8988T (cell line): ENCODE measurements at regions not wholly inside any gene's neighbourhood (a gene's known extent, or its start where the extent isn't known, plus 50 kb on each side); places are given as distances from the start of the nearest gene placed in this dataset.
"Not testable (repeated sequence)": the region's sequence is repeated elsewhere in the genome, so short reads cannot be mapped to it uniquely, and the experiment has no call there.

Source experiments
- DNase-seq: peaks from one replicate; pipeline ENCODE4 v3.0.0; 2011

GRCh38 chr18:29982218-29982617, 1060.3 kb downstream of the DSC3 start:
- DNase-seq, result no peak

DNA sequence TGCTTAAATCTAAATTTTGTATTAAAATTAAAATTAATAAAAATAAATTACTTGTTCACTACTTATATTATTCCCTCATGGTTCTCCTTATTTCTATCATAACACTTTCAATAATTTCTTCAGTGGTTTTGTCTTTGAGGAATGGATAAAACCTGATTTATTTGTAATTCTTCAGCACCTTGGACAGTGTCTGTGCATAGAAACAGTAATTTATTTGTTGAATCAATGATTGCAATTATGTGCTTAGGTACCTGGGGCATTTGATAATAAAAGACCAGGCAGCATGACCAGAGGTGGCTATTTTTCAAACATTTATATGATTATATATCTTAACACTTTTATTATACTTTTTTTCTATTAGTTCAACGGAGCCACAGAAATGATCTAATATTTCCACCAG, 1062.7 kb downstream of the DSC3 start:
- no peak for DNase-seq

- DNase-seq, result no peak
These were observed 1072.7 kb downstream of the DSC3 start for GRCh38 chr18:29969876-29970275.

DNA sequence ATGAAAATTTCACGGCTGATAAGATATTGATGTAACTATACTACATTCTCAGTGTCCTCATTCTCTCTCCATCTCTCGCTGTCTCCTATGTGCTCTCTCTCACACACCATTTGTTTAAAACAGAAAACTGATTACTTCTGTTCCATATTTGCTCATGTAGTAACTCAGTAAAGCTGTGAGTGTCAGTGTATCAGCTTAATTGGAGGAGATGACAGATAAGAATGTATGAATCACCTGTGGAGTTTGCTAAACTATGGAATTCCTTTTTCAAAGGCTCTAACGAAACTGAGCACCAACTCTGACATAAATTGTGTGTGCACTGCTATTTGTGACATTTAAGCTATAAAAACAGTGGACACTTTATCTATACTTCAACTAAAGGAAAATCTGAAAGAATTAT, 1080.0 kb downstream of the DSC3 start:
- no peak for DNase-seq

GRCh38 chr18:29960539-29960938, 1082.0 kb downstream of the DSC3 start:
- no peak for DNase-seq

DNA sequence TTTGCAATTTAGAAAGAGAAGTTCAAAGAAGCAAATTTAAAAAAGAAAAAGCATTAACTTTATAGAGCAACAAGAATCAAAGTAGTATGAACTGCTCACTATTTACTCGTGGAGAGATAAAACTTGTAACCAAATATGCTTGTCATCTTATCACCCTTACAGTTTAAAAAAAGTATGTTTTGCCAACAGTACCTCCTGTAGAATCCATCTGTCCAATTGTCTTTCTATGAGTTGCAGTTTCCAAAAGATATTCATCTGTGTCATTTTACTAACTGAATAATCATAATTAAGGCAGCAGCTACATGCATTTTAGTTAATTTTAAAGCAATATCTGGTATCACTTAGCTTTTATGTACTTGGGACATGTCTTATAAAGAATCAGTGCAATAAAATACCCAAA, 1112.3 kb downstream of the DSC3 start:
- no peak for DNase-seq

GRCh38 chr18:29928081-29928480, 1114.5 kb downstream of the DSC3 start:
- no peak for DNase-seq

DNA sequence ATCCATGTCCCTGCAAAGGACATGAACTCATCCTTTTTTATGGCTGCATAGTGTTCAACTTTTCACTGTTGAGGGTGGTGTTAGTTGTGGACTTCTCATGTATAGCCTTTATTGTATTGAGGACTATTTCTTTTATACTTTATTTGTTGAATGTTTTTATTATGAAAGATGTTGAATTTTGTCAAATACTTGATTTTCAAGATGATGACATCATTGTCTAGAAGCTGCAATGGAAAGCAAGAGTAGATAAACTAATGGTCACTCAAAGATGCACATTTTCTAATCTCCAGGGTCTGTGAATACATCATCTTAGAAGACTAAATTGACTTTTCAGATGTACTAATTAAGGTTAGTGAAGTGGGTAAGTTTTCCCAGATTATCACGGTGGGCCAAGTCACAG, 1117.0 kb downstream of the DSC3 start:
- DNase-seq, result no peak

DNA sequence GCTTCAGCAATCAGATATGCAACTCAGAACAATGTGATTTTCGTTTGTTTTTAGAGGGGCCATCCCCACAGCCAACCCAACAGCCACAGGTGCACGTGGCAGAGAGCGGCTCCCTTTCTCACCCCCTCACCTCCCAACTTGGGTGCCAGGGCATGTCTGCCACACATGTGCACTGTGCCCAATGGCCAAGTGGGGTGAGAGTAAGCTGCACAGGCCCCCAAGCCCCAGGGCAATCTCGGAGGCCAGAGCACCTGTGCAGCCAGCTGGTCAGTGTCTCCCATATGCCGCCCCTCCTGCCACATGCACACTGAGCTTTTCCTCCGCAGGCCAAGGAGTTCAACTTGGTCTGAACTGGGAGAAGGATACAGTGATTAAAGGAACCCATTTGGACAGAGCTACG, 1130.2 kb downstream of the DSC3 start:
- no peak for DNase-seq

DNA sequence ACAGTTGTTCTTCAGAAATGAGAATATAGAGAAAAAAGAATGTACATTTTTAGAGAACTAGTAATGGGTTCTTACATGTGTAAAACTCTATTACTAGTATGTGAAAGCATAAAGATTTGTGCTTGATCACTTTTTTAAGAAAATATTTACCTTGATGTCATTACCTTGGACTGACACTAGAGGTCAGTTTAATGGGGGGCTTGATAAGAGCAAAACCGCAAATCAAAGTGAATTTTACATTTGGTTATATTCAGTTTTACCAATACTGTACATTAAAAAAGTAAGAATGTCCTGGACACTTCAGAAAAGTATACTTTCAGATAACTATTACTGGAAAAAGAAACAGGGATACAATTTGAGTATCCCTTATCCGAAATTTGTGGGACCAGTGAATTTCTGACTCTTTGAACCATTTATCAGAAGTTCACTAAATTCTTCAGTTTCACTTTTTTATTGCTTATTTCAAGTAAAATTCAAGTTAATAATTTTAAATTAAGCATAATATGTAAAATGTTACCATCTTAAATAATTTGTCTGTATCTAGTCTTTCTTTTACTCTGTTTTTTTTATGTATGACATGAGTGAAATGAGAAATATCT, 1149.5 kb downstream of the DSC3 start:
- no peak for DNase-seq

DNA sequence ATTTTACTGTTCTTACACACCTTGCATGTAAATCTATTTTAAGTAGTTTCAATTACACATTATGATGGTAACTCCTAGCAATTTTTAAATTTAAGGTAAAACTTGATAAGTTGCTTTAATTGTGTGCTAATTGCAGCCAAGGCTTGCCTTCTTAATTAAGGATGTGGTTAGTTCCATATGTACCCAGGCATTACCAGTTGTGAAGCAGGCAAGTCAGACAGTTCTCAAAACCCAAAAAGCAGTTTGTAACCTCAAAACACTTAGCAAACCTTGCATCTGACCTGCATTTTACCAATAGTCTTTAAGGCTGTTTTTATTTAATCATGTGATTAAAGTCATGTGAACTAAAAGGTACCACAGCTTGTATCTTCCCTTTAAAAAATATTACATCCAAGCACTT, 1159.4 kb downstream of the DSC3 start:
- DNase-seq, result no peak

DNA sequence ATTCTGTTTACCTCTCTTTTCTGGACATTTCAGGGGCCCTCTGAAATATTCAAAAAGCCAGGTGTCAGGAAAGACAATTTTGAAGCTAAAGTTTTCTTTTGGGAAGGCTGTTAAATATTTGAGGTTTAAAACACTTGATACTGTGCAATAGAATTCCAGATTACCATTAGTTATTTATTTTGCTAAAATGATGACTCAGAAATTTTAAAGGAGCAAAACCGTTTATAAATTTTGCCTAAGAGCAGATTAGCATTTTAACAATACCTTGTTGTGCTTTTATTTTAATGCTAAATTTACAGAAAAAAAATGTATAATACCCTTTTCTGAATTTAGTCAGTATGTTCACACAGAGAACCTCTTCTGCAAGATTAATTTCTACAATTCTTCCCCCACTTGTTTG, 1159.9 kb downstream of the DSC3 start:
- DNase-seq, result no peak

DNA sequence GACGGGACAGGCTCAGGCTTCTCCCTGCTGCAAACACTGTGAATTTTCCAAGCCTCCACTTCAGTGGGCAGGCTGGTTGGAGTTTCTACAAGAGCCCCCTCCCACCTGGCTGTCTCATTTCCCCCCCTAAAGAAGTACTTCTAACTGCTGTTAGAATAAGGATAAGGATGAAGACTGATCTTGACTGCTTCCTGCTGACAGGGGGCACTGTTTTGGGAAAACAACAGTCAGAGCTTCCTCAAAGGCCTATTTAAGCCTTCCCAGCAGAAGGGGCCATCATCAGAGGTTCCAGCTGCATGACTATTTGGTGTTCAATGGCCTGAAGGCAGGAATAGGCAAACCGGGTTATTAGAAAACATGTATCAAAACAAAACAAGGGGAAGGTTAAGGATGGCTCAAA, 1162.8 kb downstream of the DSC3 start:
- no peak for DNase-seq

GRCh38 chr18:29874519-29875098, 1167.9 kb downstream of the DSC3 start:
- DNase-seq, result no peak

- DNase-seq, result no peak
These were observed 1169.3 kb downstream of the DSC3 start for GRCh38 chr18:29873211-29873610.

DNA sequence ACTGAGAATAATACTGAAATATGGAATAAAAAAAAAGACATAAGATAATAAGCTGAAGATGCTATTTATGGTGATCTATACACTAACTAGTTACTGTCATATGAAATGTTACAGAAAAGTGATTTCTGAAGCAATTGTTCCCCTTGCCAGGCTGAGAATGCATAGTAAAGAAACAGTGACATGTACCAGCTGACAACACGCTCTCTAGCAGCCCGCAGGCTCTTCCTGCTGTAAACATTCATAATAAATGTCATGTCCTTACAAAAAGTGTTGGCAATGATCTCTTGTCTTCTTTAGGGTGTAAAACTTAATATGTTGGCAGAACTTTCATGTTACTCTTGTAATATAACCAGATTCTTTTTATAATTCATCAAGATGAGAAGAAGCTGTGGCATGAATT, 1171.3 kb downstream of the DSC3 start:
- no peak for DNase-seq

GRCh38 chr18:29862824-29863223, 1179.7 kb downstream of the DSC3 start:
- DNase-seq, result no peak

GRCh38 chr18:29855637-29856036, 1186.9 kb downstream of the DSC3 start:
- no peak for DNase-seq

- DNase-seq, result no peak
These were observed 1189.4 kb downstream of the DSC3 start for GRCh38 chr18:29853126-29853525.

DNA sequence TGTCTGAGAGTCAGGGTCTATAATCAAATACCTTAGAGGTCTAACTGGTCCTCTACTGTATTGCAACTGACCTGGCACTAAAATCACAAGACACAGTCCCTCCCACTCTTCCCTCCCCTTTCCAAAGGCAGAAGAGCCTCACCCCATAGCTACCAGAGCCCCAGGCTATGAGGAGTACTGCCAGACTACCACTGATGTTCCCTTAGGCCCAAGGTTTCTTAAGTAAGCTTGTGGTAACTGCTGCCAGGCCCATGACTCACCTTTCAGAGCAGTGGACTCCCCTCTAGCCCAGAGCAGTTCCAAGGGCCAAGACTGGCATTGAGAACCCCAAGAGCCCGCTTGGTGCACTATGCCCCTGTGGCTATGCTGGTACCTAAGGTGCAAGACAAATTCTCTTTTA, 1193.4 kb downstream of the DSC3 start:
- DNase-seq, result no peak

DNA sequence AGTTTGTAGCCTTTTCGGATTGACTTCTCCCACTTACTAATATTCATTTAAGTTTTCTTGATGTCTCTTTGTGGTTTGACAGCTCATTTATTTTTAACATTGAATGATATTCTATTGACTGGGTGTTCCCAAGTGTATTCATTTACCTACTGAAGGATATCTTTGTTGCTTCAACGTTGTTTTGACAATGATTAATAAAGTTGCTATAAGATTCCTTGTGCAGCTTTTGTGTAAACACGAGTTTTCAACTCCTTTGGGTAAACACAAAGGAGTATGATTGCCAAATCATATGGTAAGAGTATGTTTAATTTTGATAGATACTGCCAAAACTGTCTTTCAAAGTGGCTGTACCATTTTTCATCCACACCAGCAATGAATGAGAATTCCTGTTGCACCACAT, 1200.9 kb downstream of the DSC3 start:
- no peak for DNase-seq

DNA sequence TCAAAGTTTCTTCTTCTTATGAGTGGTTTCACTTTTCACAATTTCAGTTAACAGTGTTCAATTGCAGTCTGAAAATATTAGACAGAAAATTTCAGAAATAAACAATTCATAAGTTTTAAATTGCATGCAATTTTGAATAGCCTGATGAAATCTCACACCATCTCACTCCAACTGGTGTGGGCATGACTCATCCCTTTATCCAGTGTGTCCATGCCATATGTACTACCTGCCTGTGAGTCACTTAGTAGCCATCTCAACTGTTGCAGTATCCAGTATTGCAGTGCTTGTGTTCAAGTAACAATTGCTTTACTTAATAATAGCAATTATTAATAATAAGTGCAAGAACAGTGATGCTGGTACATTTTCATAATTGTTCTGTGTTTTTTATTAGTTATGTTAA, 1202.5 kb downstream of the DSC3 start:
- DNase-seq, result no peak

DNA sequence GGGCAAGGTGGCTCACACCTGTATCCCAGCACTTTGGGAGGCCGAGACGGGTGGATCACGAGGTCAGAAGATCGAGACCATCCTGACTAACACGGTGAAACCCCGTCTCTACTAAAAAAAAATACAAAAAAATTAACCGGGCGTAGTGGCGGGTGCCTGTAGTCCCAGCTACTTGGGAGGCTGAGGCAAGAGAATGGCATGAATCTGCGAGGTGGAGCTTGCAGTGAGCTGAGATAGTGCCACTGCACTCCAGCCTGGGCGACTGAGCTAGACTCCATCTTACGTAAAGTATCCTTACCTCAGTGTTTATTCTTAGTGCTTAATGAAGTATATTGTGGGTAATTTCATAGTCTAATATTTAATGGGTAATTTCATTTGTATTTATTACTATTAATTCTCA, 1203.6 kb downstream of the DSC3 start:
- not testable (repeated sequence) for DNase-seq

- DNase-seq, result no peak
These were observed 1204.0 kb downstream of the DSC3 start for GRCh38 chr18:29838556-29838955.

DNA sequence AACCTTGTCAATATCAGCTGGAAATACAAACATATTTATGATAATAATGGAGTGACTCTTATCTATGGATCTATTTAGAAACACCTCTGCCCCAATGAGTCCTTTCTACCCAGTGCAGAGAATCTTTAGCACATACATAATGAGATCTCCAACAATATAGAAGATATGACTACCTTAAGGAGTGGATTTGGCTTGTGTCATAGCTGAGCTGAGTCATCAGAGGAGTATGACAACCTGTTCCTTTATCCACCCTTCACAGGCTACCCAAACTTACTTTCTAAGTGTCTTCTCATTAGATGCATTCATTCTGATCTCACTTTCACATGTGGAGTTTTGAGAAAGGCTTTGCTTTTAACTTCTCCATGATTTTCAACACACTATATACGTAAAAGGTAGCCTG, 1218.9 kb downstream of the DSC3 start:
- DNase-seq, result no peak

DNA sequence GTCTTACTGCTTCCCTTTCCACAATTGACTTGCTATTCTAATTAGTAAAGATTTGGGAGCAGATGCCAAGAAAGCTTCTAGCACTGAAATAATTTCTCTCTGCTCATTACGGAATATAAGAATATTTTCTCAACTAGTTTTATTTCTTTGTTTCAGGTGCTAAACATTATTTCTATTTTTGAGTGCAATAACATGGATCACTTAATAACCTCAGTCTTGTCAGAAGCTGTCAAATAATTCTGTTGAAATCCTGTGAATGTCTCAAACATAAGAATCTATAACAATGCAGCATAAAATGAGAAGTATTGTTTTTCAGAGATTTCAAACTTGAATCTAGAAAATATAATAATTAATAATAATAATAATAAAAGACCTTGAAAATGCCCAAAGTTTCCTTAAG, 1221.0 kb downstream of the DSC3 start:
- DNase-seq, result no peak
